HG03378 (cell line): ENCODE measurements at regions not wholly inside any gene's neighbourhood (a gene's known extent, or its start where the extent isn't known, plus 50 kb on each side); places are given as distances from the start of the nearest gene placed in this dataset.

ENCODE experiments used
- ATAC-seq: cut with Tn5 transposase; IDR thresholded peaks from one replicate; pipeline ENCODE4 v1.9.1; 2021; ENCODE audit warnings: mild to moderate bottlenecking, moderate library complexity; ENCODE audit not compliant: unreplicated experiment

- ATAC-seq: no peak
Observed at GRCh38 chr5:175195698-175196656, 248.0 kb downstream of the DRD1 start.

GRCh38 chr5:175181331-175181730, 262.7 kb downstream of the DRD1 start:
- ATAC-seq: no peak

GRCh38 chr5:175170899-175171298, 273.1 kb downstream of the DRD1 start:
- ATAC-seq: no peak

- ATAC-seq: no peak
Observed at GRCh38 chr5:175168882-175169507, 275.0 kb downstream of the DRD1 start.

DNA sequence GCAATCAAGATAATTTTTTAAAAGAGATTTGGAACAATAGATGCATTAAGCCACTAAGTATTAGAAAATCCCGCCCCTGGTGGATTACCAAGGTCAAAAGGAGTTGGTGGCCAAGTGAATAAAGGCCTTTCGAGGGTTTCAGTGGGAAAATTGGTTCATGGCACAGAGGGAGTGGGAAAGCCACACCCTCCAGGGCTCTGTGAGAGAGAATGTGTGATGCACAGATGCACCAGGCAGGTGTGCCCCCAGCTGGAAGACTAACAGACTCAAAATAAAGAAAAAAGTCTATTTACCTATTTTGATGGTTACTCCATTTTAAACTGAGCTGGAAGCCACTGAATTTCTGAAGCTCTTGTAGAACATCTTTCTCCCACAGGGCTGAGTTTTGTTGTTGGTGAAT, 278.0 kb downstream of the DRD1 start:
- no peak for ATAC-seq

GRCh38 chr5:175163586-175164275, 280.3 kb downstream of the DRD1 start:
- no peak for ATAC-seq

GRCh38 chr5:175162036-175162435, 281.9 kb downstream of the DRD1 start:
- no peak for ATAC-seq

DNA sequence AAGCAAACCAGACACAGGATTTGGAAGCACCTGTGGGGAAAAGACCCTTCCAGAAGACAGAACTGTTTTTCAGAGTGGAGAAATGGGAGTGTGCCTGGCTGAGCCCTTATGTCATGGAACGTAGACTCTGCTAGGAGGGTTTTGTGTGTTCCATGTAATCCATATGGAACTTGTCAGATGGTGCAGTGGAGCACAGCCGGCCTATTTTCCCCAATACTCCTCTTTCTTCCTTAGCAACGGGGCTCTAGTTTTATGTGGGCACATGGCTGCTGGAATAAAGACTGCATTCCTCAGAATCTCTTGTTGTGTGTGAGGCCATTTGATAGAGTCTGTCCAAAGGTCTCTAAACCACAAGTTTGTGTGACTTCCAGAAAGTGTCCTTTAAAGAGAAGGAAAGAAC, 284.0 kb downstream of the DRD1 start:
- no peak for ATAC-seq

GRCh38 chr5:175148636-175149172, 295.3 kb downstream of the DRD1 start:
- ATAC-seq: no peak

- no peak for ATAC-seq
Observed at GRCh38 chr5:175146733-175147132, 297.2 kb downstream of the DRD1 start.

- ATAC-seq: no peak
Observed at GRCh38 chr5:175141421-175141820, 302.6 kb downstream of the DRD1 start.

- no peak for ATAC-seq
Observed at GRCh38 chr5:175133185-175133584, 310.8 kb downstream of the DRD1 start.

DNA sequence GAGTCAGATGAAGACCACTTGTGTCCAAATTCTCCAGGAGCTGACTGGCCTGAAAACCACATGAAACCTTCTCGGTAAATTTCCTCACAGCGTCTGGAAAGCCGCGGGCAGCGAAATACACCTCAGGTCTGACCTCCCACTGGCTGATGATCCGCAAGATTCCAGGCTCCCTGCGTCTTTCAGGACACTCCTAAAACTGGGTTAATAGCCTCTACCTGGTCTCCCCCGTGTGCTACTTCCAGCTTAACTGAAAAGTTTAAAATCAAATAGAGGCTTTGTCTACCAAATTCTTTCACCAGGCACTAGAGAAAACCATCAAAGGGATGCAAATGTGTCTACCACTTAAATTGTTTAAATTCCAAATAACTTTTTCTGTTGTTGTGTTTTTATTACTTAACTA, 312.6 kb downstream of the DRD1 start:
- ATAC-seq: no peak

DNA sequence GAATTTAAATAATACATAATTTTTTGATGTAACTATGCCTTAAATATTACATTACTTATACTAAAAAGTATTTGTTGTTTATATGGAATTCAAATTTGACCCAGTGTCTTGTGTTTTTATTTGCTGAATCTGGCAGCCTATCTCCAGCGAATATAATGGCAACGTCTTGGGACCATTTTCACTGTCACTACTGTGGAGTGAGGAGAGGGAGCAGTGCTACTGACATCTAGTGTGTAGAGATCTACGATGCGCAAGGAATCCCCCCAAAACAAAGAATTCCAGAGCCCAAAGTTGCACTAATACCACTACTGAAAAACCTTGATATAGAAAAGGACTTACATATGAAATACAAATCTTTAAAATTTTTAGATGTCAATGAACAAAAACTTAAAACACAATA, 314.4 kb downstream of the DRD1 start:
- no peak for ATAC-seq

GRCh38 chr5:175129121-175129520, 314.9 kb downstream of the DRD1 start:
- ATAC-seq: no peak

DNA sequence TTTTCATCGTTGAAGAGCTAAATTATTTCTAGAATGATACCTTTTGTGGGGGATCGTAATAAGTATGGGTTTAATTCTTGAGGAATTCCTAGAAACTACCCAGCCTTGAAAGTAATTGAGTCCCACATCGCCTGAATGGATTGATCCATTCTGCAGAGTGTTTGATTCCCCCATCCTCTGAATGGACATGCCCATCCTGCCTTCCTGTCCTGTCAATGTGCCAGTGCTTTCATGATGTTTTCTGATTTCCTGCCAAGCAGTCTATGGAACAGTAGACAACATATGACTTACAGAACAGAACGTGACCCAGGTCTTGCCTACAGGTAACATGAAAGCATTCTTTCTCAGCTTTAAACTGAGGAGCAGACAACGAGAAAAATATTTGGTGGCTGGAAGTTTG, 319.2 kb downstream of the DRD1 start:
- no peak for ATAC-seq

- ATAC-seq: no peak
Observed at GRCh38 chr5:175124251-175124813, 319.6 kb downstream of the DRD1 start.

DNA sequence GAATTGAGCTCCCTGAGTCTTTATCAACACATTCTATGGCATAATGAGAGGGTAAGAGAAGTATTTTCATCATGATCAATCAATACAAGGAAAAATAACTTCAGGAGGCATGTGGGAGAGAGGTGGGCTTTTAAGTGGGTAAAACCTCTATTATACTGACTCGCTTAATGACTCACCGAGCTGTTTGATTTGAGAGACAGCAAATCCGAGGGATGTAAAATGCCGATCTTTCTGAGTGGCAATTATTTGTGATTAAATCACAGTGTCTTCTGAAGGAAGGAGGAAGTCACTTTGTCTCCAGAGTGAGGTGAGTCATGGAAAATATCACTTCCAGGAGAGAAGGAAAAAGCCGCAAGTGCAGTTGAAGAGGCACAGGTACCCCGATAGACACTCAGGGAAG, 320.4 kb downstream of the DRD1 start:
- ATAC-seq: no peak

- ATAC-seq: no peak
Observed at GRCh38 chr5:175121457-175121856, 322.5 kb downstream of the DRD1 start.

DNA sequence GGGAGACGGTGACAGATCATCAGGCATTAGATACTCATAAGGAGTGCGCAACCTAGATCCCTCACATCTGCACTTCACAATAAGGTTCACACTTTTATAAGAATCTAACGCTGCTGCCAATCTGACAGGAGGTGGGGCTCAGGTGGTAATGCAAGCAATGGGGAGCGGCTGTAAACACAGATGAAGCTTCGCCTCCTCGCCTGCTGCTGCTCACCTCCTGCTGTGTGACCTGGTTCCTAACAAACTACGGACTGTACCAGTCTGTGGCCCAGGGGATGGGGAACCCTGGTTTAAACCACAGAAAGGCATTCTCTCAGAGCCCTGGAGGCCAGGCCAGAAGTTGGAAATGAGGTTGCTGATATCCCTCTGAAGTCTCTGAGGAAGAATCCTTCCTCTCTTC, 323.6 kb downstream of the DRD1 start:
- ATAC-seq: no peak

- no peak for ATAC-seq
Observed at GRCh38 chr5:175118700-175119309, 325.2 kb downstream of the DRD1 start.
